ENCODE measurements at regions not wholly inside any gene's neighbourhood (a gene's known extent, or its start where the extent isn't known, plus 50 kb on each side); places are given as distances from the start of the nearest gene placed in this dataset.

DNA sequence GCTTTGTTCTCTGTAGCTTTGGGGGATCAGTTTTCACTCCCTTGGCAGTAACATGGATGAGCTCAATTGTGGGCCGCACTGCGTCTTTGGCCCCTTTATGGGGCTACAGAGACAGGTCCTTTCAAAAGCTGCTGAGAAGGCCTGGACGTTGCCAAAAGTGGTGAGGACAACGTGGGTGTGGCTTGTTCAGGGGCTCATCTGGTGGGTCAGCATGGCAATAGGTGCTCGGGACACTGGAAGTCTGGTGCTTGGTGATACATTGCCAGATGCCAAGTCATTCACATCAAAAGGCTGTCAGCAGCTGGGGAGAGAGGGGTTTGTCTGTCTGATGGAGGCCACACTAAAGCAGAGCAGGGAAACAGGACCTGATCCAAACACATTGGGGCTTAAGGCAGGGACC is 149.8 kb upstream of the EOLA2 start:
- TF ChIP-seq CREB1 (IDR thresholded peaks at IDR 0.05; ENCODE audit: low read depth) (no peak), EP300 (IDR thresholded peaks at IDR 0.05; ENCODE audit: borderline replicate concordance) (no peak), YY1 (IDR thresholded peaks at IDR 0.05; ENCODE audit: low read depth) (no peak), RAD21 (IDR thresholded peaks at IDR 0.05; ENCODE audit: low read depth) (no peak), EGR1 (IDR thresholded peaks at IDR 0.05) (no peak), FOXM1 (IDR thresholded peaks at IDR 0.05; ENCODE audit: borderline replicate concordance, low read depth) (no peak), NFIC (IDR thresholded peaks at IDR 0.05) (no peak), TCF12 (IDR thresholded peaks at IDR 0.05; ENCODE audit: low read depth) (no peak), TAF1 (IDR thresholded peaks at IDR 0.05; ENCODE audit: low read depth) (no peak), CEBPB (IDR thresholded peaks at IDR 0.05) (no peak), TEAD4 (IDR thresholded peaks at IDR 0.05) (no peak)
- TF ChIP-seq, protein P1, sequence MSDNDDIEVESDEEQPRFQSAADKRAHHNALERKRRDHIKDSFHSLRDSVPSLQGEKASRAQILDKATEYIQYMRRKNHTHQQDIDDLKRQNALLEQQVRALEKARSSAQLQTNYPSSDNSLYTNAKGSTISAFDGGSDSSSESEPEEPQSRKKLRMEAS (IDR thresholded peaks at IDR 0.05), result no peak
- TF ChIP-seq, protein P2, sequence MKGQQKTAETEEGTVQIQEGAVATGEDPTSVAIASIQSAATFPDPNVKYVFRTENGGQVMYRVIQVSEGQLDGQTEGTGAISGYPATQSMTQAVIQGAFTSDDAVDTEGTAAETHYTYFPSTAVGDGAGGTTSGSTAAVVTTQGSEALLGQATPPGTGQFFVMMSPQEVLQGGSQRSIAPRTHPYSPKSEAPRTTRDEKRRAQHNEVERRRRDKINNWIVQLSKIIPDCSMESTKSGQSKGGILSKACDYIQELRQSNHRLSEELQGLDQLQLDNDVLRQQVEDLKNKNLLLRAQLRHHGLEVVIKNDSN (IDR thresholded peaks at IDR 0.05), result no peak
- TF ChIP-seq, protein P3, sequence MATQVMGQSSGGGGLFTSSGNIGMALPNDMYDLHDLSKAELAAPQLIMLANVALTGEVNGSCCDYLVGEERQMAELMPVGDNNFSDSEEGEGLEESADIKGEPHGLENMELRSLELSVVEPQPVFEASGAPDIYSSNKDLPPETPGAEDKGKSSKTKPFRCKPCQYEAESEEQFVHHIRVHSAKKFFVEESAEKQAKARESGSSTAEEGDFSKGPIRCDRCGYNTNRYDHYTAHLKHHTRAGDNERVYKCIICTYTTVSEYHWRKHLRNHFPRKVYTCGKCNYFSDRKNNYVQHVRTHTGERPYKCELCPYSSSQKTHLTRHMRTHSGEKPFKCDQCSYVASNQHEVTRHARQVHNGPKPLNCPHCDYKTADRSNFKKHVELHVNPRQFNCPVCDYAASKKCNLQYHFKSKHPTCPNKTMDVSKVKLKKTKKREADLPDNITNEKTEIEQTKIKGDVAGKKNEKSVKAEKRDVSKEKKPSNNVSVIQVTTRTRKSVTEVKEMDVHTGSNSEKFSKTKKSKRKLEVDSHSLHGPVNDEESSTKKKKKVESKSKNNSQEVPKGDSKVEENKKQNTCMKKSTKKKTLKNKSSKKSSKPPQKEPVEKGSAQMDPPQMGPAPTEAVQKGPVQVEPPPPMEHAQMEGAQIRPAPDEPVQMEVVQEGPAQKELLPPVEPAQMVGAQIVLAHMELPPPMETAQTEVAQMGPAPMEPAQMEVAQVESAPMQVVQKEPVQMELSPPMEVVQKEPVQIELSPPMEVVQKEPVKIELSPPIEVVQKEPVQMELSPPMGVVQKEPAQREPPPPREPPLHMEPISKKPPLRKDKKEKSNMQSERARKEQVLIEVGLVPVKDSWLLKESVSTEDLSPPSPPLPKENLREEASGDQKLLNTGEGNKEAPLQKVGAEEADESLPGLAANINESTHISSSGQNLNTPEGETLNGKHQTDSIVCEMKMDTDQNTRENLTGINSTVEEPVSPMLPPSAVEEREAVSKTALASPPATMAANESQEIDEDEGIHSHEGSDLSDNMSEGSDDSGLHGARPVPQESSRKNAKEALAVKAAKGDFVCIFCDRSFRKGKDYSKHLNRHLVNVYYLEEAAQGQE (IDR thresholded peaks at IDR 0.05; ENCODE audit: low read depth), result no peak

All from Ishikawa (cell line).